Muscle layer of duodenum (tissue), 2 donors: ENCODE measurements at regions not wholly inside any gene's neighbourhood (a gene's known extent, or its start where the extent isn't known, plus 50 kb on each side); places are given as distances from the start of the nearest gene placed in this dataset.

ENCODE experiments used
- H3K27ac ChIP-seq: one replicate; pipeline ENCODE4 v1.7.0; 2013; ENCODE audit warnings: mild to moderate bottlenecking, low read length
- H3K27me3 ChIP-seq: one replicate; pipeline ENCODE4 v1.7.0; 2013; ENCODE audit warnings: low read depth, mild to moderate bottlenecking, control low read depth, low read length
- H3K36me3 ChIP-seq, 2 donors: one replicate each; pipeline ENCODE4 v1.7.0; 2013; ENCODE audit warnings: low read length in 2 of 2, control low read depth in 1 of 2, mild to moderate bottlenecking in 1 of 2; ENCODE audit not compliant: insufficient read depth in 2 of 2, control insufficient read depth in 1 of 2
- H3K4me1 ChIP-seq, 2 donors: one replicate each; pipeline ENCODE4 v1.7.0; 2013; ENCODE audit warnings: low read length in 2 of 2, mild to moderate bottlenecking in 2 of 2, control low read depth in 1 of 2, moderate library complexity in 1 of 2; ENCODE audit not compliant: insufficient read depth in 2 of 2, control insufficient read depth in 1 of 2
- H3K4me3 ChIP-seq, 2 donors: one replicate each; pipeline ENCODE4 v1.7.0; 2013; ENCODE audit warnings: low read length in 2 of 2, low read depth in 1 of 2, mild to moderate bottlenecking in 1 of 2
- H3K9me3 ChIP-seq, 2 donors: one replicate each; pipeline ENCODE4 v1.7.0; 2013; ENCODE audit warnings: low read length in 2 of 2, control low read depth in 1 of 2, mild to moderate bottlenecking in 1 of 2; ENCODE audit not compliant: control insufficient read depth in 1 of 2
- donor health status: healthy.

- Histone ChIP-seq H3K27me3 (no peaks in the 10 kb centered on the region), H3K27ac (no peak overlapping the region), H3K4me1 (no peaks in the 10 kb centered on the region), H3K36me3 (no peaks in the 10 kb centered on the region), H3K4me3 (no peak overlapping the region), H3K9me3 (peaks cover 0 to 6% of the 10 kb centered on the region in 2 donors)
Measured at GRCh38 chr4:111464251-111465045, 680.8 kb upstream of the FAM241A start.

- H3K9me3 ChIP-seq, result peaks cover 0 to 6% of the 10 kb centered on the region in 2 donors
Measured at GRCh38 chr4:111466811-111467604, 678.2 kb upstream of the FAM241A start.

GRCh38 chr4:111475001-111475400 lies 670.3 kb upstream of the FAM241A start:
- no peaks in the 10 kb centered on the region for H3K9me3 ChIP-seq
- no peak overlapping the region for H3K4me3 ChIP-seq
- no peak overlapping the region for H3K27ac ChIP-seq
- H3K4me1 ChIP-seq, result no peaks in the 10 kb centered on the region
- H3K36me3 ChIP-seq, result no peaks in the 10 kb centered on the region
- H3K27me3 ChIP-seq, result no peaks in the 10 kb centered on the region

More at GRCh38 chr4:111466811-111467604, 678.2 kb upstream of the FAM241A start:
- H3K4me3 ChIP-seq, result no peak overlapping the region
- H3K4me1 ChIP-seq, result no peaks in the 10 kb centered on the region
- no peaks in the 10 kb centered on the region for H3K27me3 ChIP-seq
- H3K36me3 ChIP-seq, result no peaks in the 10 kb centered on the region
- no peak overlapping the region for H3K27ac ChIP-seq

- Histone ChIP-seq H3K36me3 (no peaks in the 10 kb centered on the region), H3K27ac (no peak overlapping the region), H3K9me3 (no peaks in the 10 kb centered on the region), H3K4me1 (no peaks in the 10 kb centered on the region), H3K27me3 (no peaks in the 10 kb centered on the region), H3K4me3 (no peak overlapping the region)
Measured at GRCh38 chr4:111475666-111476065, 669.6 kb upstream of the FAM241A start.

- Histone ChIP-seq H3K4me3 (no peak overlapping the region), H3K27ac (no peak overlapping the region)
Measured at GRCh38 chr4:111480510-111480909, 664.7 kb upstream of the FAM241A start.

GRCh38 chr4:111483375-111484169 lies 661.7 kb upstream of the FAM241A start:
- Histone ChIP-seq H3K27me3 (no peaks in the 10 kb centered on the region), H3K4me3 (no peak overlapping the region), H3K4me1 (no peaks in the 10 kb centered on the region), H3K27ac (no peak overlapping the region), H3K9me3 (no peaks in the 10 kb centered on the region), H3K36me3 (no peaks in the 10 kb centered on the region)

More at GRCh38 chr4:111480510-111480909, 664.7 kb upstream of the FAM241A start:
- no peaks in the 10 kb centered on the region for H3K4me1 ChIP-seq
- H3K9me3 ChIP-seq, result no peaks in the 10 kb centered on the region
- no peaks in the 10 kb centered on the region for H3K27me3 ChIP-seq
- H3K36me3 ChIP-seq, result no peaks in the 10 kb centered on the region

- Histone ChIP-seq H3K27me3 (no peaks in the 10 kb centered on the region), H3K4me3 (no peak overlapping the region), H3K4me1 (no peaks in the 10 kb centered on the region), H3K9me3 (no peaks in the 10 kb centered on the region), H3K27ac (no peak overlapping the region), H3K36me3 (no peaks in the 10 kb centered on the region)
Measured at GRCh38 chr4:111492496-111492895, 652.8 kb upstream of the FAM241A start.

- no peaks in the 10 kb centered on the region for H3K36me3 ChIP-seq
- no peaks in the 10 kb centered on the region for H3K9me3 ChIP-seq
Measured at GRCh38 chr4:111494471-111494870, 650.8 kb upstream of the FAM241A start.

GRCh38 chr4:111494971-111495370 lies 650.3 kb upstream of the FAM241A start:
- H3K36me3 ChIP-seq, result no peaks in the 10 kb centered on the region
- H3K4me3 ChIP-seq, result no peak overlapping the region
- H3K27me3 ChIP-seq, result no peaks in the 10 kb centered on the region
- no peaks in the 10 kb centered on the region for H3K9me3 ChIP-seq
- no peak overlapping the region for H3K27ac ChIP-seq
- H3K4me1 ChIP-seq, result no peaks in the 10 kb centered on the region

More at GRCh38 chr4:111494471-111494870, 650.8 kb upstream of the FAM241A start:
- Histone ChIP-seq H3K4me1 (no peaks in the 10 kb centered on the region), H3K4me3 (no peak overlapping the region), H3K27me3 (no peaks in the 10 kb centered on the region), H3K27ac (no peak overlapping the region)

GRCh38 chr4:111499291-111499690 lies 646.0 kb upstream of the FAM241A start:
- Histone ChIP-seq H3K27ac (no peak overlapping the region), H3K9me3 (no peaks in the 10 kb centered on the region), H3K27me3 (no peaks in the 10 kb centered on the region), H3K4me1 (no peaks in the 10 kb centered on the region), H3K36me3 (no peaks in the 10 kb centered on the region), H3K4me3 (no peak overlapping the region)

GRCh38 chr4:111499706-111500105 lies 645.5 kb upstream of the FAM241A start:
- Histone ChIP-seq H3K4me1 (no peaks in the 10 kb centered on the region), H3K9me3 (no peaks in the 10 kb centered on the region), H3K27me3 (no peaks in the 10 kb centered on the region), H3K4me3 (no peak overlapping the region), H3K27ac (no peak overlapping the region), H3K36me3 (no peaks in the 10 kb centered on the region)
